GM12891 (cell line): ENCODE measurements at regions not wholly inside any gene's neighbourhood (a gene's known extent, or its start where the extent isn't known, plus 50 kb on each side); places are given as distances from the start of the nearest gene placed in this dataset.

Source experiments
- PAX5 ChIP-seq: IDR thresholded peaks from 2 replicates; pipeline ENCODE4 v1.6.1; 2011; ENCODE audit warnings: low read length, moderate library complexity, mild to moderate bottlenecking; ENCODE audit not compliant: insufficient read depth, severe bottlenecking
- POLR2A ChIP-seq: IDR thresholded peaks from 2 replicates; pipeline ENCODE4 v1.6.1; 2011; ENCODE audit warnings: low read depth, low read length, control low read depth
- TAF1 ChIP-seq: IDR thresholded peaks from 2 replicates; pipeline ENCODE4 v1.6.1; 2011; ENCODE audit warnings: low read depth, low read length, control low read depth

DNA sequence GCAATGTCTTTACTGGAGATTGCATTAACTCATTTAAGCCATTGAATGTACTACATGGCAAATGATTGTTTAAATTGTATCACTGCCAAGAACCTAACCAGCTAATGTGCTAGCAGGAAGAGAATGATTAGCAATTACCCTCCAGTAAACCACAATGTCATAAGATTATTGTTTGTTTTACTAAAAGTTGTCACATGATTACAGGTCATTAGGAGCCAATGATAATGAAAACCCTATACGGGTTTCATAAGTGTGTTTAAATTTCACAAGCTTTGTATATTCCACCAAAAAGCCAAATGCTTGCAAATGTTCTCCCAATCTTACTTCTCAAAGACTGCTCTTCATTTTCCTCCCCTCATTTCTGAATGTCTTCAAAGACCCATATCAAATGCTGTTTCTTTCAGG lies 76.5 kb upstream of the PPP1R3C start:
- TF ChIP-seq PAX5: no peak
- no peak for TF ChIP-seq POLR2A
- TF ChIP-seq TAF1: no peak
